HG02943 (cell line): ENCODE measurements at regions not wholly inside any gene's neighbourhood (a gene's known extent, or its start where the extent isn't known, plus 50 kb on each side); places are given as distances from the start of the nearest gene placed in this dataset.
"Not testable (repeated sequence)": the region's sequence is repeated elsewhere in the genome, so short reads cannot be mapped to it uniquely, and the experiment has no call there.

Source experiments
- ATAC-seq: cut with Tn5 transposase; IDR thresholded peaks from one replicate; pipeline ENCODE4 v1.9.1; 2021; ENCODE audit warnings: mild to moderate bottlenecking, low read depth, moderate library complexity; ENCODE audit not compliant: unreplicated experiment

DNA sequence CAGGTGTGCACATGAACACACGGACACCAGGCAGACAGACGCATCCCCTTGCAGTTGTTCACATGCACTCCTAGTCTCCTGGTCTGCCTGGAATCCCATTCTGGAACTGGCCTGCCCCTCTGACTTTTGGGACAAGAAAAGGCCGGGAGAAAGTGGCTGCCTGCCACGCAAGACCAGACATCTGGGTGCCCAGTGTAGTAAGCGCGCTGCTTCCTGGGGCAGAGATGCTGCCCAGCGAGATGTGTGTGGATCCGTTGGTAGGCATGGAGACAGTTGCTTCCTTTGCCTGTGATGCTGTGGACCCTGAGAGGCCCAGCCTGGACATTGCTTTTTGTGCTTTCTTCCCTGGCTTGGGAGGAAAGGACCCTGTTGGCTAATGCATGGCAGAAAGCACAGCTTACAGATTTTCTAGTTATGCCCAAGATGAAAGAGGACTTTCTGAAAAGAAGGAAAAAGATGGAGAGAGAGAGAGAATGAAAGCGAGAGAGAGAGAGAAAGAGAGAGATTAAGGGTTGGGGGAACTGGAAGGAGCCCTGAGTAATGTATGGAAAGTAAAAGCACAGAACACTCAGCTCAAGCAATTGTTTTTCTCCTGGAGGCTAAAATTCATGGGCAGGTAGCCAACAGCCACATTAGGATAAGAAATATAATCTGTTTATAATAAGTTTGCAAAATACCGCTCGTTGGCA, 235.3 kb downstream of the BCL2L11 start:
- not testable (repeated sequence) for ATAC-seq

DNA sequence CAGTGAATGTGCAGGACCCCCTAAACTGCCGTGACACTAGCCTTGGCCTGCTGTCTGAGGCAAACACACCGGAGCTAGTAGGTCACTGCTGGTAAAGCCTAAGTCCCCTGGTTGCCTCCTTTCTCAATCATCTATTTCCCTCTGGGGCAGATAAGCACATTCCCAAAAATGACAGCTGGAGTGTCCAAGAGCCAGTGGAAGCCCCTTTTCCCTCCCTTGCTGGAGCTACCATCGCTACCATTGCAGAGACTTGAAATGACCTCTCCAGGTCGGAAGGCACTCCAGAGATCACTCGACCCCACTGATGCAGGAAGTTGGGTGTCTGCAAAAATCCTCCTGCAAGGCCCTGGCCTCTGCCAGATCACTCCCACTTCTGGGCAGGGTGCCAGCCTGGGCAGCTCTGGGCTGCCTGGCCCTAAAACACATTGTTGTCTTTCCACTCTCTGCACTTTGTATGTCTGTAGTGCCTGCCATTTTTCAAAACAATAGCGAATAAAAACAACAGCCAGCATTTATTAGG, 235.9 kb downstream of the BCL2L11 start:
- ATAC-seq = not testable (repeated sequence)

DNA sequence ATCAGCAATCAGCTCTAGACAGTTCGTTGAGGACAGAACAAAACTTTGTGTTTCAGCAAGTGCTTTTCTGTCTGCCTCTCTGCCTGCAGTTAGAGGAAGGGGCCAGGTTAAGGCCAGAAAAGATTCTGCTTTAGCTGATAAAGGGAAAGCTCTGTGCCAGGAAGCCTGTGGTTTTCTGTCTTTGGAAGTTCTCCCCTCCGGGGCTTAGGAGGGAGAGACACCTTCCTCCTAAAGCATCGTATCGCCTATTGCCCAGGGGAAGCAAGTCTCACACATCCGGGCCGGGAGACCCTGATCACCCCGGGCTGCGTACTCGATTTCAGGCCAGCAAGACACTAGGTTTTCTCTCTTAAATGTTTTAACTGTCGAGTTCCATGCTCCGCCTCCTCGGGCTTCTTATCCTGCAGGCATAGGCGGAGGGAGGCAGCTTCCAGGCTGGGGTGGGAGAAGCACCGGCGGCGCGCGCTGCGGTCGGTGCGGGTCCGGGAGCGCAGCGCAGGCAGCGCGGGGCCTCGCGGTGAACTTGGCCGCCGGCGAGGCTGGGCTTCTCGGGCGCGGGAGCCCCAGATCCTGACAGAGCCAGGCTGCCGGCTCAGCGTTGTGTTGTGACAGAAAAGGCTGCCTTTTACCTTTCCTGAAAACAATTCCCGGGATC, 245.4 kb downstream of the BCL2L11 start:
- ATAC-seq = not testable (repeated sequence)

DNA sequence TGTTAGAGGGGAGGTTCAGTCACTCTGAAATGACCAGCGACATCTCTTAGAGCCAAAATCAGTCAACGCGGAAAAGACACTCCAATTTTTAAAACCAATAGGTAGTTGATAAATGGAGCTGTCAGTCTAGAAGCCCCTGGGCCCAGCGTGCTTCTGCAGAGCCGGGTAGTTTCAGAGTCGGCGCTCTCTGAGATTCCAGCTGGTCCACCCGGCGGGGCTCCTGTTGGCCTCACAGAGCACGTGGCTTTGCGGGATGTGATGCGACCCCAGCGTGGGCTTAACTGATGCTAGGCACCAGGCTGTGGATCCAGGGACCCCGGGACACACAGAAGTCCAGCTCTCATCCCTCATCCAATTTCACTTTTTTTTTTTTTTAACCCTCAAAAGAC, 245.9 kb downstream of the BCL2L11 start:
- ATAC-seq = not testable (repeated sequence)

DNA sequence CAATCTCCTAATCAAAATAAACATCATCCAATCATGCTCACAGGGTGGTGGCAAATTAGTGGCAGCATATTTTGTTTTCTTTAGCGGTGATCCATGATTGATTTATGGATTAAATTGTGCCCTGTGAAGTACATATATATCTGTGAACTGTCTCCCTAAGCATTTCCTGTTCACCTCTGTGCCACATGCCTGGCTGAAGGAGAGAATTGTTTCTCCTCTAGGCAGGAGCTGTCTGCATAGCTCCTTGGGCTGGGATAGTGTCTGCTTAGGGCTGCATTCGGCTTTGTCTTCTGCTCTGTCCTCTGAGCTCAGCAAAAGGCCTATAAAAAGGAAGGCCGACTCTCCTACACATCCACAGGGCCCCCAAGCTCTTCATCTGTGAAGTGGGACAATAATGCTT, 246.4 kb downstream of the BCL2L11 start:
- not testable (repeated sequence) for ATAC-seq

DNA sequence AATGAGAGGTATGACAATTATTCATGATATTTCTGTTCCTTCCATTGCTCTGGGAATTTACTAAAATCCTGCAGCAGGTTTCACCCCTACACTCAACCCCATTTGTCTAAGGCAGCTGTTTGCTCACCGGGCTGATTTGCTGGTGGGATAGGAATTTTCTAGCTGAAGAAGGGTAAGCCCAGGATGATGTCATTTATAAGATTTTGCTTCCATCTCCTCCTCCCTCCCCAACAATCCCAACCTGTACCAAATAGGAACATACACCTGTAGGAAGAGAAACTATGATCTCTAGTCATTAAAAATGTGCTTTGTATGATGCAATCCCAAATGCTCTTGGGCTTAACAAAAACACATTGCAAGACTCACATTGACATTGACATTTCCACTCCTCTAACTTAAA, 247.2 kb downstream of the BCL2L11 start:
- not testable (repeated sequence) for ATAC-seq

DNA sequence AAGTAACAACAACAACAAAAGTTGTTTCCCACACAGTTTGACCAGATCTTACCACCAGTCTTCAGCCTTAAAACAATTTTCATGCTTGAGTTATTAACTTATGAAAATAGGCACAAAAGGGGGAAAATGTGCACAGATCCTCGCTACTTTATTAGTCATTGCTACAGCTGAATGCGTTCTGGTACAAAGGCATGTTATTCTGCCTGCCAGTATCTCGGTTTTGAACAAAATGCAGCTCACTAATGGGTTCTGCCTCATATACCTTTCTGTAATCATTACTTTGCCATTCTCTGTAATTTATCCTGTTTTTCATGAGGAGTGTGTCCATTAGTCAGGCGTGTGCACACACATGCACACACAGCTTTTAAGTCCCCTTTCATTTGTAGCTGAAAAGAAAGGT, 247.6 kb downstream of the BCL2L11 start:
- ATAC-seq = not testable (repeated sequence)

DNA sequence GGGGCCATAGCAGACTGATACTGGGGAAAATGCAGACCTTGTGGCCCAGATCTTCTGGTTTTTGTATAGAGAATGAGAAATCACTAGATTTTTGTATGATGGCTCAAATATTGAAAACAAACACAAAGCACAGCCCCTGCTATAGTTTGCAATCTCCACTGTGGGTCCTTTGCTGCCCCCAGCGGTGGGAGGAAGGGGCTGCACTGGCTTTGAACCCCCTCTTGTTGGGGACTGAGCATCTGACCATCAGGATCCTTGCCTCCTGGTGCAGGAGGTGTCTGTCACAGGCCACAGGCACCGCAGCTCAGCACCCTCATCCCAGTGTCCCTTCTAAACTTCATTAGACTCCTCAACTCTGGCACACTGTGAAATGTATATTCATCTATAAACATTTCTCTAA, 252.3 kb downstream of the BCL2L11 start:
- not testable (repeated sequence) for ATAC-seq

DNA sequence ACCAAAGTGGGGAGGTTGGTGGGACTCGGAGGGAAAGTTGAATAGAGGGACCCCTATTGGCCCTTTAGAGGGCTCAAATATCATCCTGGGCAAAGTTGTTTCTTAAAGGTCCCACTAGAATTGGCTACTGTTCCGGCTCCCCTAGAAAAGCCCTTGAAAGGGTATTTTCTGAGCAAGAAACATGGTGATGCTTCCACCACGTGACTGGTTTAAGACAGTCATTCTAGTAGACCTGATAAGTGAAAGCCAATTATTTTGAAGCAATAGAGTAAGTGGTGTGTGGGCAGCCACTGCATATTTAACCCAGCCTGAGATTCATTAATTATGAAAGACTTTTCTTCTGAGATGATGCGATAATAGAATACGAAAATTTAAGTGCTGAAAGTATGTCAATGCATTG, 253.3 kb downstream of the BCL2L11 start:
- not testable (repeated sequence) for ATAC-seq

DNA sequence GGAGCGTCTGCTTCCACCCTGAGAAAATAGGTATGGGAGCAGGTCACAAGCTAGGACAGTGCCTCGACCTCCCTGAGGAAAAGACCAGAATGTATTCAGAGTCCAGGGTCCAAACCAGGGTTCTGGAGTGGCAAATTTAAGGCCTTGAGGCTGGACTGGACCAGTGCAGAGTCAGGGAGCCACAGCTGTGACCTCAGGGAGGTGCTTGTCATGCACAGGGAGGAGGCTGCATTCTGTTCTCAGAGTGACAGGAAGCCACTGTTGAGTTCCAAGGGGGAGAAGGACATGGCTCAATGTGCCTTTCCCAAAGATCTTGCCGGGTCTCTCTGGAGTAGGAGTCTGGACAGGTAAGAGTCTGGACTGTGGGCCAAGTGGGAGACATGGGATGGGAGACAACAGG, 254.0 kb downstream of the BCL2L11 start:
- ATAC-seq = not testable (repeated sequence)

DNA sequence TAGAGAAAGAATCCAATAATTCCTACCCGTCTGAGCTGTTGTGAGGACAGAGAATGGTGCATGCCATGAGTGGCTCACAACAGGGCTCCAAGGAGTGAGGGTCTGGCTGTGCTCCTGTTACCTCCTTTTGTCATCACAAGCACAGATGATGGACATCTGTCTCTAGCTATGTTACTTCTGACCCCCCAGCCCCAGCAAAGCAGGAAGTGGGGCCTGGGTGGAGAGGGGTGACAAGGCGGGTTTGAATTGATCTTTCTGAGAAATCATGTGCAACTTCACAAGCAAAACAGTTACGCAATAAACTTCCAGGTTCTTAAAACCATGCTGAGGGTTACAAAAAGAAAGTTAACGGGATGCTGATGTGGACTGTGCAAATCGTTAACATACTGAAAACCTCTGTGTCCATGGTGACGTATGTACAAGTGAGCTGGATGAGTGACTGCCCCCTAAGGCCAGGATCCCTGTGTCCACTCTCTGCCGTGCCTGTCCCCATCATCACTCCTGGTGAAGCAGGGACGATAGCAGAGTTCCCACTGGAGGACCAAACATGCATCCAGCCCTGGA, 254.7 kb downstream of the BCL2L11 start:
- not testable (repeated sequence) for ATAC-seq

DNA sequence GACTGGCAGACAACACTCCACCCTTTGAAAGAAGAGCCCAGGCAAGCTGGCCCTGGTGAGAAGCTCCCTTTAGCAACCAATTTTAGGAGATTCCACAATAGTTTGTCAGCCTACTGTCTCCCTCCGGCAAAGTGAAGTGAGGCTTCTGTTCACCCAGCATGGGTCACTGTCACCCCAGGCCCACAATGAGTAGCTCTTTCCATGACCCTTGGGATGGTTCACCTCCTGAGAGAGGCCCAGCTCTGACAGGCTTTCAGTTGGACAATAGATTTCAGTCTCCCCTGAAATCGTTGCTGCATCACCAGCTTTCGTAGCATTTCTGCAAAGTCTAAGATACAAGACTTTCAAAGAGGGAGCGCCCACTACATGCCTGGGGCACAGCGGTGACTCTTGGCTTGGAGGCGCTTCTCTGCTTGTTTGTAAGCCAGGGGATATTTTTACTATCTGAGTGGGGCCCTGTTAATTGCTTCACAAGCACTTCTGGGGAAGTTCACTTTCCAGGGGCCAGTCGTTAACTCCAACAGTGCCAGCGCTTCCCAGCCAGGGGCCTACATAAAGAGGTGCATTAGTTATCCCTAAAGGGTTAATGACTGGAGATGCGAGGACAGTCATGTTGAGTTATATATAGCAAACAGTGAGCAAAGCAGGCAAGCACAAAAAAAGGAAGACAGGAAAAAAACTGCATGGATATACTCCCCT, 255.7 kb downstream of the BCL2L11 start:
- ATAC-seq = not testable (repeated sequence)

DNA sequence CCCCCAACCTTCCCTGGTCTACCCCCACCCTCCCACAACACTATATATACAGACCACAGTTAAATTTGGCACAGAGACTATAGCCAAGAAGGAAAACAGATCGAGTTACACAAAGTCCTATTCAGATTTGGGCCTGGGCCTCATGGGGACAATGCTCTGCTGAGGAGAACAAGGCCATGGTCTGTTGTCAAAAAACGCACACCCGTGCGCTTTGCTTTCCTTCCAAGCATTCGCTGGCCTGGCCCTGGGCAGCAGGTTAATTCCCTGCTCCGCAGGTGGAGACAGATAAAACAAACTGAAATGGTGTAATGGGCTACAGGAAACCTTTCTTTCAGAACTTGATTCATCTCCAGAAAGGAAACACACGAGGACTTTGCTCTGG, 256.2 kb downstream of the BCL2L11 start:
- not testable (repeated sequence) for ATAC-seq

DNA sequence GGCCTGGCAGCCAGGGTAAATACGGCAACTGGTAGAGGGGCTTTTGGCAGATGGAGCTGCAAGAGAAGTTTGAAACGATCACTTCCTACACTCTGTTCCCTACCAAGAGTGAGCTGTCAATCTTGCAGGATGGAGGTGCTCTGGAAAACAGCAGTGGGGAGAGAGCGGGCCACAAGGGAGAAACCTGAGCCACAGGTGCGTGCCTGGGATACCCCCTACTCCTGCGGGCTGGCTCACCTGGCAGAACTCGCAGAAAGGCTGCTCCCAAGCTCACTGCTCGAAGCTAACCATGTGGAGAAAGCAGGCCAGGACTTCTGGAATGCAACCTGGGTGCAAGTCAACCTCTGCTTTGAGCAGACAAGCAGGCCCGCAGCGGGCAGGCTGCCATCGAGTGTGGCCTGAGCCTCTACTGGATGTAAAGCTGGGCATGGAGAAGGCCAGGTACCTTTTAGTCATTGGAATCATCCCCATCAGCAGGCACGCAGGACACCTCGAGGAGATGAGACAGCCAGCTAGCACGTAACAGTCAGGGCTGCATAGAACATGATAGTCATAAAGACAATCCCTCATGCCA, 256.8 kb downstream of the BCL2L11 start:
- ATAC-seq = not testable (repeated sequence)

DNA sequence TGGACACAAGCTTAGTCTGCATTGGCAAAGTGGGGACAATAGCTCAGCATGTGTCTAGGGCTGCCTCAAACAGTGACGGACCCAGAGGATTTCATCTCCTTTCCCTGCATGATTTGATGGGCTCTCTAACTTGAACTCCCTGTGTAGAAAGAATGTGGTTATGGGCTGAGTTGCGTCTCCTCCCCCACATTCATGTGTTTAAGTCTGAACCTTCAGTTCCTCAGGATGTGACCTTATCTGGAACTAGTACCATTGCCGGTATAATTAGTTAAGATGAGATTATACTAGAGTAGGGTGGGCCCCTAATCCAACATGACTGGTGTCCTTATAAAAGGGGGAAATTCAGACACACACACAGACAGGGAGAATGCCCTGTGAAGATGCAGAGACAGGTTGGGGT, 257.6 kb downstream of the BCL2L11 start:
- not testable (repeated sequence) for ATAC-seq

DNA sequence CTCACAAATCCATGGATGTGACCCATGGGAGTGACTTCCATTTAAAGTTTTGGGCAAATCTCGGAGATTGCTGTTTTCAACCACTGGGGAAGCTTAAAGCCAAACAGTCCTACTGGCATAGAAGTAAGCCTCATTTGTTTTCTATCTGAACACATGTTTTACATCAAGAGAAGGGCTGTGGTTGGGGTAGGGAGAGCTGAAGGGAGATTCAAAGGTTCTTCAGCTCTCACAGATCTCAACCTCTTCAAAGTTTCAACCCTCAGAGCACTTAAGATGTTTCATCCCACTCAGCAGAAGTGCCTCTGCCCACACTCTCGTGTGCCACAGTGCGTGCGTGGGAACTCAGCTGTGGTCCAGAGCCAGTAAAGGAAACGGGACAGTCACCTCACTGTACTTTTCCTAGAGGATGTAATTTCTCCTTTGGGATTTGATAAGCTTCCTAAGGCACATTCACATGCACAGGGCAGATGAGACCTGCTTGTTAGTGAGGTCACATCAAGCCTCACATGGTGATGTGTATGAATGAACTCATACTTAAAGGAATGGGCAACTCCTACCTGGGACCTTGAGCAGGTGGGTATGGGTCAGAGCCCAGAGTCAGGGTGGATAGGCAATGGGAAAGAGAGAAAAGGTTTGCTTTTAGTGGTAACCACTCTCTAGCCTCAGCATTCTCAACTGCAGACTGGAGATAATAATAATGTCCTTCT, 260.2 kb downstream of the BCL2L11 start:
- ATAC-seq = not testable (repeated sequence)

DNA sequence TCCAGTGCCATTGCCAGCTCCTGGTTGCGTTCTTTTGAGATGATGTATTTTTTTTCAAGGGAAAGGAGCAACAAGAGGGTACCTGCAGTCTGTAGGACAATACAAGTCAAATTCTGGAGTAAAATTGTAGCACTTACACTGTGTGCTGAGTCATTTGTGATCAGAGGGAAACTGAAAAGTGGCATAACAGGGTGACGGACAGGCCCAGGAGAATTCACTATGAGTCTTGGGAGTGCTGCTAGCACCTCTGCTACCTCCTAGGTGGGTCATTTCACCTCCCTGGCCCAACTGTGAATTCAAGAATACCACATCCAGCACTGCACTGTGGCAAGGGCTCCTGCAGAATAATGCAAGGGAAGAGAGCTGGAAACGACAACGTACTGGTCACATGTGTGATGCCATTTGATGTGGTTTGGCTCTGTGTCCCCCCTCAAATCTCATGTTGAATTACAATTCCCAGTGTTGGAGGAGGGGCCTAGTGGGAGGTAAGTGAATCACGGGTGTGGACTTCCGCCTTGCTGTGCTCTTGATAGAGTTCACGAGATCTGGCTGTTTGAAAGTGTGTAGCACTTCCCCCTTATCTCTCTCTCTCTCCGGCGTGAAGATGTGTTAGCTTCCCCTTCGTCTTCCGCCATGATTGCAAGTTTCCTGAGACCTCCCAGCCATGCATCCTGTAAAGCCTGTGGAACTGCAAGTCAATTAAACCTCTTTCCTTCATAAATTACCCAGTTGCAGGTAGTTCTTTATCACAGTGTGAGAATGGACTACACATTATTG, 261.0 kb downstream of the BCL2L11 start:
- ATAC-seq = not testable (repeated sequence)

DNA sequence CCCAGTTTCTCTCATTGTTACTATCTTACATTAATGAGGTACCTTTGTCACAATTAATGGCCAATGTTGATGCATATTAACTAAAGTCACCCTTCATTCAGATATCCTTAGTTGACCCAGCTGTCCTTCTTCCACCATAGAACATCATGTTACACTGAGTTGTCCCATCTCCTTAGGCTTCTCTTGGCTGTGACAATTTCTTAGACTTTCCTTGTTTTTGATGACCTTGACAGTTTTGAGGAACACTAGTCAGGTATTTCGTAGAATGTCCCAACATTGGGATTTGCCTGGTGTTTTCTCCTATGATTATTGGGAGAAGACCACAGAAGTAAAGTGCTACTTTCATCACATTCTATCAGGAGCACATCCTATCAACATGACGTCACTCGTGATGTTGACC, 261.8 kb downstream of the BCL2L11 start:
- not testable (repeated sequence) for ATAC-seq

DNA sequence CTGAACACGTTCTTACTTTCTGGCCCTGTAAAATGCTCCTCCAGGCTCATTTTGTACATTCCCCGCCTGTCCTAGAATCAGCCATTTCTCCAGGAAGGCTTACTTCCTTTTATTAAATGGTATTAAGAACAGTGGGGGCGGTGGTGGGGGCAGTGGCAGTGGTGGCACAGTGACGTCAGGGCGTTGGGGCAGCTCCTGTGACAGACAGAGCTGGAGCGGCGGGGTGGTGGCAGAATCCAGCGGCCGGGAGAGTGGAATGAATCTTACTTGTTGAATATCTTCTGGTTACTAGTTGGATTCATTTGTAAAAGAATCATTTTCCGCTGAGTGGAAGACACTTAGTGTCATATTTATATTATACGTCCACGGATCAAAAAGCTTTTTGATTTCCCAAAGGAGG, 262.6 kb downstream of the BCL2L11 start:
- not testable (repeated sequence) for ATAC-seq
